Muscle layer of colon (tissue), 2 donors: ENCODE measurements at regions not wholly inside any gene's neighbourhood (a gene's known extent, or its start where the extent isn't known, plus 50 kb on each side); places are given as distances from the start of the nearest gene placed in this dataset.

Experiments
- H3K27ac ChIP-seq: one replicate; pipeline ENCODE4 v1.7.0; 2013; ENCODE audit warnings: low read depth, mild to moderate bottlenecking, low read length, moderate library complexity
- H3K27me3 ChIP-seq, 2 donors: one replicate each; pipeline ENCODE4 v1.7.0; 2013; ENCODE audit warnings: low read length in 2 of 2, mild to moderate bottlenecking in 2 of 2; ENCODE audit not compliant: insufficient read depth in 2 of 2, control insufficient read depth in 1 of 2
- H3K36me3 ChIP-seq: one replicate; pipeline ENCODE4 v1.7.0; 2013; ENCODE audit warnings: mild to moderate bottlenecking, low read length; ENCODE audit not compliant: insufficient read depth
- H3K4me1 ChIP-seq: one replicate; pipeline ENCODE4 v1.7.0; 2013; ENCODE audit warnings: mild to moderate bottlenecking, low read length; ENCODE audit not compliant: insufficient read depth
- H3K4me3 ChIP-seq, 2 donors: one replicate each; pipeline ENCODE4 v1.7.0; 2013; ENCODE audit warnings: low read length in 2 of 2, low read depth in 1 of 2, mild to moderate bottlenecking in 1 of 2, moderate library complexity in 1 of 2
- H3K9ac ChIP-seq: one replicate; pipeline ENCODE4 v1.7.0; 2013; ENCODE audit warnings: low read length
- H3K9me3 ChIP-seq: one replicate; pipeline ENCODE4 v1.7.0; 2013; ENCODE audit warnings: mild to moderate bottlenecking, low read length
- donor health status: abdominal sarcoma.
- donor health status: Adenocarcinoma of cecum.

DNA sequence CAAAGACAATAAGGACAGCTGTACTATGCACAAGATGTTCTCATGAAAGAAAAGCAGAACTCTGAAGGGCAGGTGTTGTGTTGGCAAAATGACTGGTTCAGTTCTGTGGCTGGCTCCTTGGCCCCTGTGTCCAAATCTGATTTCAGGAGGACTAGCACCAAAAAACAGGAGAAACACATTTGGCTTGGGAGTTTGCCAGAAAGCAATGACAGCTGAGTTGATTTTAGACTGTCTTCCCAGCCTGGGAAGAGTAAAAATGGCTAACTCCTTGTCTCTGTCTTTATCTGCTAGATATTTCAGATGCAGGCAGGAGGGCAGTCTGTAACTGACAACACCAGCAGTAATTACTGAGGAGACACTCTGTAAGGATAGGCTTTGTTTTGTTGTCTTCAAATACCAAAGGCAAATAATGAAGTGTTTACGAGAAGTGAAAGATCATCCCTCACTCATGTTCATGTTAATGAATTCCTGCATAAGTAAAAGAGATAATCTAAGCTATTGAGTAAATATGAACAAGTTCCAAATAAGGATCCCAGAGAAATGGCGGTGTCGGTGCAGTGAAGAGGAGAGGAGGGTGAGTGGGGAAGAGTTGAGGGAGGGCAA is 989.0 kb downstream of the CDH11 start:
- Histone ChIP-seq H3K4me1 (no peaks in the 10 kb centered on the region), H3K9ac (no peak overlapping the region), H3K27ac (no peak overlapping the region), H3K9me3 (no peaks in the 10 kb centered on the region), H3K4me3 (no peak overlapping the region), H3K27me3 (no peaks in the 10 kb centered on the region), H3K36me3 (no peaks in the 10 kb centered on the region)

DNA sequence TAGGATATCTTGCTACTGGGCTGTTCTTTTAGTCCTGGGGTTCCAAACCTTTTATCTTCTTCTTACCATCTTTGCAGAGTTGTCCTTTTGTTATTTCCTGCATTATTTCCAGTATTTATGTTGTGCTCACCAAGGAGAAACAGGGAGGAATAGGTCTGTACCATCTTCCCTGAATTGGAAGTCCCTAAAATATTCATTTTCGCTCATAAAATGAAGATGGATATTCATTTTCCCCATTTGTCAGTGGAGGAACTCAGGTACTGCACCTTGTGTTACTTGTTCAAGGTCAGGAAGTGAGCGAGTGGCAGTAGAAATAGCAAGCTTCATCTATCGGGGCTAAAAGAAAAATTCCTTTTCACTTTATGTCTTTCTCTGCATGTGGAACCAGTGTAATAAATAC is 989.7 kb downstream of the CDH11 start:
- H3K36me3 ChIP-seq: no peaks in the 10 kb centered on the region
- H3K27ac ChIP-seq: no peak overlapping the region
- no peak overlapping the region for H3K9ac ChIP-seq
- H3K4me3 ChIP-seq: no peak overlapping the region
- H3K9me3 ChIP-seq: no peaks in the 10 kb centered on the region
- no peaks in the 10 kb centered on the region for H3K27me3 ChIP-seq
- H3K4me1 ChIP-seq: no peaks in the 10 kb centered on the region

DNA sequence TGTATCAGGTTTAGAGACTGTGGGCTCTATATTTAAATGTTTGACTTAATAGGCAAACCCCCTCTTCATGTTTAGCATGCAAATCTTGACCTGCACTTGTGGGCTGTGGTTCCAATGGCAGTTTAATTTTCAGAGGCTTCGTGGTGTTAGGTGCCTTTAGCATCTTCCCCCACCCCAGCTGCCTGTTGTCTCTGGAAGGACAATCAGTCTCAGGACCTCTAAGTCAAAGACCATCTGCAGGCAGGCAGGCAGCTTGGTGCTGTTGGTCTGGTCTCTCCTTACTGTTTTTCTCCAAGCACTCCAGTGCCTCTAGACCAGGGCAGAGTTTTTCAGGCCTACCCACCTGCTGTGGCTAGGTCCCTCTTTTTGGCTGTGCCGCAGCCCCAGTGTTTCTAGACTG is 990.4 kb downstream of the CDH11 start:
- Histone ChIP-seq H3K36me3 (no peaks in the 10 kb centered on the region), H3K4me1 (no peaks in the 10 kb centered on the region), H3K27me3 (no peaks in the 10 kb centered on the region), H3K27ac (no peak overlapping the region), H3K9ac (no peak overlapping the region), H3K4me3 (no peak overlapping the region), H3K9me3 (no peaks in the 10 kb centered on the region)

DNA sequence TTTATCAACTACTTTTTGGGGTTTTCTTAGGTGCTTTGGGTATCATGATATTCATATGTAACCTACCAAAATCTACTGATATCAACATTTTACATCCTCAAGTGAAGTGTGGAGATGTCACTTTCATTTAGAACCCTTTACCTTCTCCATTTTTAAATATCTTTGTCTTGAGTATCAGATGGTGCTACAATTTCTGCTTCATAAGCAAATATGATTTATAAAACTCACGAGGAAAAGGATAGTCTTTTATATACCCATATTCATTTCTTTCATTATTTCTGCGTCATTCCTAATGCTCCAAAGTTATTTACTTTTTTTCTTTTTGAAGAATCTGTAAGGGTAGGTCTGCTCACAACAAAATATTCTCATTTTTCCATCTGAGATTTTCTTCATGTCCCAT is 991.7 kb downstream of the CDH11 start:
- no peak overlapping the region for H3K27ac ChIP-seq
- no peaks in the 10 kb centered on the region for H3K27me3 ChIP-seq
- no peaks in the 10 kb centered on the region for H3K4me1 ChIP-seq
- H3K4me3 ChIP-seq: no peak overlapping the region
- no peak overlapping the region for H3K9ac ChIP-seq
- H3K9me3 ChIP-seq: no peaks in the 10 kb centered on the region
- H3K36me3 ChIP-seq: no peaks in the 10 kb centered on the region

DNA sequence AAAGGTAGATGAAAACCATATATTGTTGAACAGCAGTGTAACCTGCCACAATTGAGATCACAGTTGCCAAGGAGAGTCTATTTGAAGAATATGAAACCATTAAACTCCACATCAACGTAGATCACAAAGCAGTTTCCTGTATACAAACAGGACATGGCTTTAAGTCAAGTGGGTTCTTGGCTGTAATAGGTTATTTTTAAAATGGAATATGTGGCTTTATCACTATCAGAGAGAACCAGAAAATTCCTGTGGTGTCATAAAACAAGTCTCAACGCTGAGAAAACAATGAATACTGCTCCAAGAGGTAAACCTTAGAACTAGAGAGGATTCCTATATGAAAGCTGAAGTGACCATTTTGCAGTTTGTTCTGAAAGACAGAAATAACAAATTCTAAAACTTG is 999.7 kb downstream of the CDH11 start:
- no peaks in the 10 kb centered on the region for H3K9me3 ChIP-seq
- H3K4me1 ChIP-seq: no peaks in the 10 kb centered on the region
- H3K36me3 ChIP-seq: no peaks in the 10 kb centered on the region
- no peaks in the 10 kb centered on the region for H3K27me3 ChIP-seq
- no peak overlapping the region for H3K4me3 ChIP-seq
- H3K27ac ChIP-seq: no peak overlapping the region
- H3K9ac ChIP-seq: no peak overlapping the region

DNA sequence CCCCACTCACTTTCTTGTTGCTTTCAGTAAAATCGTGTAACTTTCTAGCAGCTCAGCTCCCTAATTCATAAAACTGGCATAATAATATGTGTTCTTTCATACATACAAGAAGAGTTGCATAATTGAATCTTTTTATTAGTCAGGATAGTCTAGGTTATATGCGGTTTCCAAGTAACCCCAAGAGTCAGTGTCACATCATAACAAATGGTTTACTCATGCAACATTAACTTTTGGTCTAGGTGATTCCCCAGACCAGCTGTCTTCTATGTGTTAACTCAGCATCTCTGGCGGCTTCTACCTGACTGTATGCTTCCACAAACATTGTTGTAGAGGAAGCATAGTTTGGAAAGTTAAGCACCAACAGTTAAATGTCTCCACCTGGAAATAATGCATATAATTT is 1000.4 kb downstream of the CDH11 start:
- Histone ChIP-seq H3K36me3 (no peaks in the 10 kb centered on the region), H3K27me3 (no peaks in the 10 kb centered on the region), H3K9me3 (no peaks in the 10 kb centered on the region), H3K27ac (no peak overlapping the region), H3K9ac (no peak overlapping the region), H3K4me1 (no peaks in the 10 kb centered on the region), H3K4me3 (no peak overlapping the region)

DNA sequence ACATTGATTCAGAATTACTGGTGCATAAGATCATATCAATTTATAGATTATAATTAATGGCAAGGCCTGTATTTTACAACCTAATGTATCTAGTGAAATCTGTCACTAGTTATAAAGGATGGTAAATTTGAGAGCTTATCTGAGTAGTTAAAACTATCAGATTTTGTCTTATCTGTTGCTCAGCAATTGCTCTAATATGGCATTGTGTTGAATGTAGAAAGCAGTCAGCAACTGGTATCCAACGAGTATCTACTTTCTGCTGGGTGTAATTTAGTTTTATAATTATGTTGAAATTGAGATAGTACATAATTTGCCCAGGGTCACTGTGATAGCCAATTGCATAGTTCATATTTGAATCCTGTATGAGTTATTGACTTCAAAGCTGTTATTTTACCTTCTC is 1005.7 kb downstream of the CDH11 start:
- Histone ChIP-seq H3K4me3 (no peak overlapping the region), H3K9ac (no peak overlapping the region), H3K9me3 (no peaks in the 10 kb centered on the region), H3K4me1 (no peaks in the 10 kb centered on the region), H3K27me3 (no peaks in the 10 kb centered on the region), H3K36me3 (no peaks in the 10 kb centered on the region), H3K27ac (no peak overlapping the region)

DNA sequence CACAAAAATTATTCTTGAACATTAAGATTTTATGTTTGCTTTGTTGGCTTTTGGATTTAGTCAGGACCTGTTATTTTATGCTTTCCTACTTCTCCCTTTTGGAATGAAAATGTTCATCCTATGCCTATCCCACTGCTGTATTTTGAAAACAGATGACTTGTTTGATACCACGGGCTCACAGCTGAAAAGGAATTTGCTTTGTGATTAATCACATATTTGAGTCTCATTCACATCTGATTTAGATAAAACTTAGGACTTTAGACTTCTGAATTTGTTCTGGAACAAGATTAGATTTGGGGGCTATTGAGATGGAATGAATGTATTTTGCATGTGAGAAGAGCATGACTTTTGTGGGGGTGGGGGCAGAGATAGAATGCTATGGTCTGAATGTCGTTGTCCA is 1012.6 kb downstream of the CDH11 start:
- no peak overlapping the region for H3K4me3 ChIP-seq
- H3K27ac ChIP-seq: no peak overlapping the region
- H3K4me1 ChIP-seq: no peaks in the 10 kb centered on the region
- no peak overlapping the region for H3K9ac ChIP-seq
- no peaks in the 10 kb centered on the region for H3K9me3 ChIP-seq
- H3K36me3 ChIP-seq: no peaks in the 10 kb centered on the region
- no peaks in the 10 kb centered on the region for H3K27me3 ChIP-seq

DNA sequence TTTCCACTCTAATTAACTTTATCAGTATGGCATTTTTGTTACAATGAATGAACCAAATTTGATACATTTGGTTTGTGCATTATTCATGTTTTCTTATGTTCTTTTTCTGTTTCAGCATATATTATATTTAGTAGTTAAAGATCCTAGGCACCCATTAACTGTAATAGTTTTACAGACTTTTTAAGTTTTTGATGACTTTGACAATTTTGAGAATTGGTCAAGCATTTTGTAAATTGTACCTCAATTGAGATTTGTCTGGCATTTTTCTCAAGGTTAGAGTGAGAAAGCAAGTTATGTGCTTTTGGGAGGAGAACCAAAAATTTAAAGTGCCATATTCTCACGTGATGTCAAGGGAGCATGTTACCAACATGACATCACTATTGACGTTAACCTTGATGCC is 1019.2 kb downstream of the CDH11 start:
- H3K9me3 ChIP-seq: no peaks in the 10 kb centered on the region
- no peak overlapping the region for H3K27ac ChIP-seq
- no peak overlapping the region for H3K4me3 ChIP-seq
- H3K27me3 ChIP-seq: no peaks in the 10 kb centered on the region
- no peaks in the 10 kb centered on the region for H3K4me1 ChIP-seq
- no peaks in the 10 kb centered on the region for H3K36me3 ChIP-seq
- no peak overlapping the region for H3K9ac ChIP-seq

DNA sequence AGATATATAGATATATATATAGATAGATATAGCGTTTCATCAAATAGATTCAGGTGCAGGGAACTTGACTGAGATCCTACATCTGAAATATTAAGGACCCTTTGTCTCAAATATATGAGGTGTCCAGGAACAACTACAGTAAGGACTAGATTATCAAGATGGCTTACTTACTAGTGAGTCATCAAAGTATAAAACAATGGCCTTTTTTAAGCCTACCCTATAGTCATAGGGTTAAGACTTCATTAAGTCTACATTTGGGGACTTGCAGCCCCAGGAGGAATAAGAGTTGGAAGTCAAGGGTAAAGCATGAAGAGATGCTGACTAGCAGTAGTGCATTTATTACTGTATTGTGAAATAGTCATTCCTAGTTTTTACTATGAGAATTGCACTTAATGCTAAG is 1023.4 kb downstream of the CDH11 start:
- no peaks in the 10 kb centered on the region for H3K4me1 ChIP-seq
- H3K4me3 ChIP-seq: no peak overlapping the region
- H3K36me3 ChIP-seq: no peaks in the 10 kb centered on the region
- no peak overlapping the region for H3K9ac ChIP-seq
- no peaks in the 10 kb centered on the region for H3K9me3 ChIP-seq
- H3K27me3 ChIP-seq: no peaks in the 10 kb centered on the region
- H3K27ac ChIP-seq: no peak overlapping the region

DNA sequence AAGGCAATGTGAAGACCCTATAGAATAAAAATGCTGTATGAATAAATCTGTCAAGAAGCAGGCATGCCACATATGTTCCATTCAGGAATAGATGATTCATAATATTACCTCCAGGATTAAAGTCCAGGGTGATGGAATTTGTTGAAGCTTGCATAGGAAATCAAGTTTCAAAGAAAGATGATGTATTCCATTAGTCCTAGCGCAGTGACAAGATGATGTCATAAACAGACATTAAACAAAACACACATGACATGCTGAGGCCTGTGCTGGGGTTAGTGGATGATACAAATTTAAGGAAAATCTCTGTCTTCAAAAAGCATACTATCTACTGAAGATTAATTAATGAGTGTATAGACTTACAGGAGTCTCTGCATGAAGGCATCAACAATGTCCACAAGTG is 1025.2 kb downstream of the CDH11 start:
- Histone ChIP-seq H3K27me3 (no peaks in the 10 kb centered on the region), H3K9ac (no peak overlapping the region), H3K9me3 (no peaks in the 10 kb centered on the region), H3K36me3 (no peaks in the 10 kb centered on the region), H3K4me1 (peaks cover 4% of the 10 kb centered on the region), H3K4me3 (no peak overlapping the region), H3K27ac (no peak overlapping the region)

DNA sequence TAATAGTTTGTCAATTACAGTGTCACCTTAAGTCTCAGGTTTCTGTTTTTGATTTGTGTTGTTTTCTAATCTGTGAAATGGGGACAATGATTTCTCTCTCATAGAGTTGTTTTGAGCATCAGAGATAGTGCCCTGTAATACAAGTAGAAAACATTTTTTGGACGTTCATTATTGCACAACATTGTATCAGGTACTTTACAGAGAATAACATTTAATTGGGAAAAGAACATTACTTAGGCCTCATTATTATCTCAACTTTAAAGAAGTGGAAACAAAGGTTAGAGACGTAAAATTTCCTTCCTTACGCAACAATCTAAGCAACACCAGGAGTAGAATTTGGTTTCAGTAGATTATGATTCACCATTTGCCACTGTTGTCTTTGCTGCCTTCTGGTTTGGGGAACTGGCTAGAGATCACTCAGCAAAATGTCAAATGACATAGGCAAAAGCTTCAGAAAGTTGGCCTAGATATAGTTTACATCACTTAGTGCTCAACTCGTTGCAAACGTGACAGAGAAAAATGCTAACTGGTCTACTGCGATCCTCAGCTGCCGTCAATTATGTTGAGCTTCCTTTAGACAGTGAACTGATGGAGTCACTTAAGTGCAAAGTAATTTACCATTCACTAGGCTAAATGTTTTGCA is 1026.8 kb downstream of the CDH11 start:
- Histone ChIP-seq H3K9ac (no peak overlapping the region), H3K27ac (no peak overlapping the region), H3K36me3 (no peaks in the 10 kb centered on the region), H3K9me3 (no peaks in the 10 kb centered on the region), H3K4me3 (no peak overlapping the region), H3K4me1 (peaks cover 4% of the 10 kb centered on the region), H3K27me3 (no peaks in the 10 kb centered on the region)
